GM21723 (cell line): ENCODE measurements at regions not wholly inside any gene's neighbourhood (a gene's known extent, or its start where the extent isn't known, plus 50 kb on each side); places are given as distances from the start of the nearest gene placed in this dataset.

Source experiments
- ATAC-seq: cut with Tn5 transposase; IDR thresholded peaks from one replicate; pipeline ENCODE4 v1.9.1; 2021; ENCODE audit warnings: mild to moderate bottlenecking, moderate library complexity; ENCODE audit not compliant: unreplicated experiment

DNA sequence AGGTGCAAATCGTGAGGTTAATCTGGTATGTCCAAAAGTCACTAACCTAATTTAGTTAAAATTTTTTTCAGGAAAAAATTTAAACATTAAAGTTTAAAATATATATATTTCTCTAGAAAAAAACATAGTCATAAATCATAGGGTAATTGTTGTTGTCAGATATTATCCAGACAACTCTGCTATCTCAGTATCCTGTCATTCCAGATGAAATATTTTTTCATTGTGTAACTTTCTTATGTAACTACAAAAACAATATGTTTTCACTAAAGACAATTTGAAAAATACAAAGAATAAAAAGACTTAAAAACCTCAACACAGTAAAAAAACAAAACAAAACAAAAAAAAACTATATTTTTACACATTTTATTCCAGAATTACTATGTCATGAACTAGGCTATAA lies 57.6 kb downstream of the TENT5A start:
- ATAC-seq, result no peak

DNA sequence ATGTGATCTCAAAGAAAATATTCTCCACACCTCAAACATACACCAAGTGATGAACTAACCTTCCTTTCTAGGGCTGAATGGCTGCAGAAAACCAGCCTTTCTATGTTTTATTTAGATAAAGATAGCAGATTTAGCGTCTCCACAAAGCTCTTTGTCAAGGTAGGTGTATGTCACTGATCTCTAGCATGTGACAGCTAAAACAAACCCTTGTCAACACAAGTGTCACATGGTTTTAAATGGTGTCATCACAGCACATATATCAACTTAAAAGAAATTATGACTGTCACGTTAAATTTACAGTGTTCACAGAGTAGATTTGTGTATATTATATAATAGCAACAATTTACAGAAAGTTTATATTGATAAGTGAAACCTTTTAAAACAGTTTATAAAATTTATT lies 58.3 kb downstream of the TENT5A start:
- ATAC-seq, result no peak

DNA sequence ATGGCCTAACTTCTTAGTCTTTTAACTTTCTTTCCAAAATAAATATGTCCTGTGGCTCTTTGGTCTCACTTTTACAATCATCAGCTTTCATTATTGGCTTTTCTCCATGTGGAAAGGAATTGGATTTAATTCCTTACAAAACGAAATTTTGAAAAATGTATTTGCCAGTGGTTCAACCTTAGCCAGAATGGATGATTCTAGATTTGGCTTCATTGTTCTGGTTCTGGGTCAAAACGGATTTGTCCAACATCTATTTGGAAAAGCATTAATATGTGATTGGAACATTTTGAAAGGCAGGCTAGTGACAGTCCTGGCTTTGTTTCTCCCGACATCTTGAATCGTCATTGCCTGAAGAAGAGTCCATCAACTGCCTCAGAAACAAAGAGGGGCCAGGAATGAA lies 59.2 kb downstream of the TENT5A start:
- ATAC-seq, result no peak

DNA sequence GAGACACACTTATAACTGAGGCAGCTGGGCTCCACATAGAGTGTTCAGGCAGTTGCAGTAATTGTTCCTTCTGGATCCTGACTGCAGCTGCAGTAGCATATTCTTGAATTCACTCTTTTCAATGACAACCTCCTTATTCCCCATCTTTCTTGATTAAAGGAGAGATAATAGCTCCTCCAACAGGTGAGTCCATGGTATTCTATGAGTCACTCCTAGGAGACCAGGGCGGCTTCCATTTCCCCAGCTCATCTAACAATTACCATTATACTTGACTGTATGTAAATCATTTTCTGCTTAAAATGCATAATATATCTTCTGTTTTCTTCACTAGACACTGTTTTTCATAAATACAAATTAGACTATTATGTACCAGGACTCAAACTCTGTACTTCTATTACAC lies 62.4 kb downstream of the TENT5A start:
- no peak for ATAC-seq

DNA sequence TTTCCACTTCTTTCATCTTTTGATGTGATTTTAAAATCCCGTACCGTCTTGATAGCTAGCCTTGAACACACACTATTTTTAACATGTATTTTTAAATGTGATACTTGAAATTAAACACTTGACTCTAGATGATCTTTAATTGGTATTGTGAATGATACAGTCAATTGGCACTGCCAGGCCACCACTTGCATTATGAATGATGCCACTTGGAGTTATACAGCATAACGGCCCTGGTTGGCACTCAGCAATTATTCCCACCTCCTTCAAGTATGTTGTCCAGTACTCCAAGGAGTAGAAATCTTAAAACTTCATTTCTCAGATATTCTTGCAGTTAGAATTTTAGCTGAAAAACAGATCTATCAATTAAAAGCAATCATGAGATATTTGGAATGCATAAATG lies 62.9 kb downstream of the TENT5A start:
- ATAC-seq, result no peak

DNA sequence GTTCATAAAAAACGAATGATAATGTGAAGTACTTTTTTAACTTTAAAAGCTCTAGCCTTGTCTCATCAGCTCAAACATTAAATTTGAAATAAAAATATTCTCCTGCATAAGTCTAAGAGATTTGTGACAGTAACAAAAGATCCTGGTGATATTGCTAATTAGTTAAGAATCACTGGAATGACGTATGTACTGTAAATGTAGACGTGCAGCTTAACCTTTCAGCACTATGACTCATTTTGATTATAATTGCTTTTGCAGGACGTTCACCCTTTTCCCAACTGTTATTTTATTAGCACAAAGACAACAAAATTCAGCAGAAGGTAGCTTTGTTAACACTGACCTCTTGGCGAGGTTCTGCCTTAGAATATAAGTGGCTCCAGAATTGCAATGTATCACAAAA lies 68.6 kb downstream of the TENT5A start:
- ATAC-seq, result no peak

DNA sequence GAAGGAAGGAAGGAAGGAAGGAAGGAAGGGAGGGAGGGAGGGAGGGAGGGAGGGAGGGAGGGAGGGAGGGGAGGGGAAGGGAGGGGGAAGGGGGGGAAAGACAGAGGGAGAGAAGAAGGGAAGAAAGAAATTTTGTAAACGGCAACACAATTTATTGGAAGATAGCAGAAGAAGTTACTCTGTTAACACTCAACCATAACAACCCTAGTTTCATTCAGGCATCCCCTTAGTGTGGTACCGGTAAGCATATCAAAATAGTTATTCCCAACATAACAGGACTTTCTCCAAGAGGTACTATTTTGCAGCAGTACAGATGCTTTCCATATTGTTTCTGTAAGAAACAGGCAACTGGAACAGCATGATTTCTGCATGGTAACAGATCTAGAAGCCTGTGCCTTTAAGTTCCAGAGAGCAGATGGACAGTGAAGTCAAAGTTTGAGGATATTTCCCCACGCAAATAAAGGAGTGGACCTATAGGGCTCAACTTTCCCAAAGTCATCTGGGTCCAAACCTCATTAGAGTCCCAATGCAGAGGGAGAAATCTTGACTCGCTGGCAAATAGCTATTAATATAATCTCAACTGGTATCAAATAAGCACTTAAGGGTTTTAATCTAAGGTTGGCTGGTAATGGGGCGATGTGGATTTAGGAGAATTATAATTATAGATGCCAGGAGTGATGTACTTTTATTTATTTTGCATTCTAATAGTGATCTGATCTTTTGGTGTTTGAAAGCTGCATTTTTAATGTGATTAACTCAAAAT lies 69.4 kb downstream of the TENT5A start:
- ATAC-seq, result no peak

DNA sequence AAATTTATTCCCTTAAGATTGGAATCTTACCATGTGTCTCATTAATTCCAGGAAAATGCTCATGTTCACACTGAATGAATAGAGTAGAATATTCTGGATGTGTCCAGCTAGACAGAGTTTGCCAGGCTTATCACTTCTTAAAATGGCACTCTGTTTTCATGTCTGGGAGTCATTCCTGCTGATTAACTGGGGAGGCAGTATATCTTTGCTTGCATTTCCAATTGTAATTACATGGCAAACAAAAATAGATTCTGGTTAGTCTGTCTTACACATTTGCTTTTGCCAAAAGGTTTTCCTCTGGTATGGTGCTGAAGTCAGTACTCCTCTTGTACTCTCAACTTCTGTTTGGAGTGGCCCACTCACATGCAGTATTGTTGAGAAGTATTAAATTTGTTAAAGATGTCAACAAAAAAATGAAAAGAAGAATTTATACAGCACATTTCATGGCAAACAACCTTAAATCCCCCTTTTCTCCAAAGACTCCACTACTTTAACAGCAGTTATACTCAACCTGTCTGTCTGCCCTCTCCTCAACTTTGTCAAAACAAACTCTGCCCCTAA lies 70.2 kb downstream of the TENT5A start:
- no peak for ATAC-seq

DNA sequence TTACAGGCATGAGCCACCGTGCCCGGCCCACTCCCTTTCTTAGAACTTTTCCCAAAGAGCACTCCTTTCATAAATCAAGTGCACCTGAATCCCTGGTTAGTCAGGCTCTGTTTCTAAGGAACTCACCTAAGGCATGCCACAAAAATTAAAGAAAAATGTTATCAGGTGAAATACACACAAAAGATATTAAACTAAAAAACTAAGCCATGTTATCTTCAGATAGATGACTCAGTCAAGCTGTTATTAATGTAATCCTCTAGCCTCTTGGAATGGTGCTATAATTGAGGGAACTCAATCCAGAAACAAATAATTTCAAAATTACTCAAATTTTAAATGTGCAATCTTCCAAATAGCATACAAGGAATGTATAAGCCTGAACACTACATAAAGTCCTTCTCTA lies 83.0 kb downstream of the TENT5A start:
- ATAC-seq, result no peak

DNA sequence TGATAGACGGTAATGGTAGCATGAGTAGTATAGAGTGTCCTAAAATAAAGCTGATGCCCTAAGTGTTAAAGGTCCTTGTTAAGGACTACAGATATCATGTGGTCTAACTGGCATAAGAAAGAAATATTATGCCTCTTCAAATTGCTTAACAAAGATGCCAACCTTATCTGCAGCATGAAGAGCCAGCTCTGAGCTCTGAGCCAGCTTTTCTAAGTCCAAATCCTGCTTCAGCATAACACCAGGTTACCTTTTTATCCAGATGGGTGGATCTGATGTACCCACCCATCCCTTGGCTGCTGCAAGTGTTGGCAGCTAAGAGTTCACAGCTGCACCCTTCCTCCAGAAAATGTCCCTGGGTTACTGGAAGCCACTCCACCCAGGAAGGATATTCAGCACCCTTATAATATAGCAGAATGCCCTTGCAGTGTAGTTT lies 83.8 kb downstream of the TENT5A start:
- ATAC-seq, result no peak

DNA sequence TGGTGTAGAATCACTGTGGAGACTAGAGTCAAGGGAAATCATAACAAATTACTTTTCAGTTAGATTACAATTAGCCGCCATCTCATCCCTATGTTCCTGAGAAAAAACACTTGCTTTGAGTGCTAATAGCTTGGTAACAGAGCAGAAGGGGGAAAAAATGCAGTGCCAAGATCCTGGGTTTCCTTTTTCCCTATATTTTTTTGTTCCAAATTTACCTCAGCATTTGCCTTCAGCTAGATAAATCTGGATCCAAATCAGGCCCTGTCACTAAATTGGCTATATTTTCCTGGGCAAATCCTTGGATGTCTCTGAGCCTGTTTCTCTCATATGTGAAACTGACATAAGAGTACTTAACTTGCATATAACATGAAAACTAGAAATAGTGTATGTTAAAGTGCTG lies 86.0 kb downstream of the TENT5A start:
- no peak for ATAC-seq

DNA sequence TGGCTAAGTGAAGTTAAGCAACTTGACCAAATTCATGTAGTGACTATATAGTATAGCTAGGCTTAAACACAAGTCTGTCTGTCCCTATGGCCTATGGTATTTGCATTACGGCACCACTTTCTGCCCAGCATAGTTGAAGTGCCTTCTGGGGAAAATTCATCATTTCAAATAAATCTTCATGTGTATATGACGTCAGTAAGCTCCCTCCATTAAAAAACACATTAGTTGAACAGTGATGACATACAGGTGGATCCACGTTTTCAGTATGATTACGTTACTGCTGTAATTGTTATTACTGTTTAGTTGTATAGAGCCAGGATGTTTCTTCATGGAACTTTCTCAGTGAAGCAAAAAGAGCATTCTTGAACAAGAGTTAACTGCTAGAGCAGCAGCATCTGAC lies 96.2 kb downstream of the TENT5A start:
- ATAC-seq, result no peak

DNA sequence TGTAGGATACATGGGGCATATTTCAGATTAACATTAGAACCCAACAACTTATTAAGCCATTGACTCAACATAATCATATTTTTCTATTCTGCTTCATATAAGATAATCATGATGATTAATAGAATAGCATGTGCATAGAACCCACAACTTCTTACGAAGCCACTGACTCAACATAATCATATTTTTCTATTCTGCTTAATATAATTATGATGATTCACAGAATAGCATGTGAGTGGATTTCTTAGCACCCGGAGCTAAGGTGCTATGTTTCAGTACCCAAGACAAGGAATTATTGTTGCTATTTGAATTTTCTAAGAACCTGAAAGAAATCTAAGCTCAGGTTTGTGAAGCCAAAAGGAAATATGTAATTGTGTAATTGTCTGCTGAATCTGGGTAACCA lies 96.8 kb downstream of the TENT5A start:
- ATAC-seq, result no peak

DNA sequence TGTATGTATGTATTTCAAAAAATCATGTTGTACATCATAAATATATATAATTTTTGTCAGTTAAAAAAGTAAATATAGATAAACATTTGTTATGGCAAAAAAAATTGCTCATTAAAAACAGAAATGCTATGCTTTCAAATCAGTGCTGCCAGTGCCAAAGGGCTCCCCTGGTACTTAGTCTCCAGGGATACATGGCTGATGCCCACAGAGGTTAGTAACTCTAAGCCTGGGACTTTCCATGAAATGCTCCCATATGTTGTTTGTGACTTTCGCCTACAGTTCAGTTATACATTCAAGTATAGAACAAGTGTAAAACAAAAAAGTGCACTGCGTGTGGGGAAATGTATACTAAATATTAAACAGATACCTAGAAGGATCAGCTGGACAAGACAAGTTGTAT lies 104.0 kb downstream of the TENT5A start:
- no peak for ATAC-seq

DNA sequence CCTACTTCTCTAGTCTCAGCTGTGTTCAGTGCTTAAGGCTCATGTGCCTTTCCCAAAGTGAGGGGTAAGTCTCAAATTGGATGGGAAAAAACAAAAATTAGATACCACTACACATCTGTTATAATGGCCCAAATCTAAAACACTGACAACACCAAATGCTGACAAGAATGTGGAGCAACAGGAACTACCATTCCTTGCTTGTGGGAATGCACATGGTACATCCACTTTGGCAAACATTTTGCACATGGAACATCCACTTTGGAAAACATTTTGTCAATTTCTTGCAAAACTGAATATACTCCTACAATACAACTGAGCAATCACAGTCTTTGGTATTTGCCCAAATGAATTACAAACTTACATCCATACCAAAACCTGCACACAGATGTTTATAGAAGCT lies 109.3 kb downstream of the TENT5A start:
- no peak for ATAC-seq

DNA sequence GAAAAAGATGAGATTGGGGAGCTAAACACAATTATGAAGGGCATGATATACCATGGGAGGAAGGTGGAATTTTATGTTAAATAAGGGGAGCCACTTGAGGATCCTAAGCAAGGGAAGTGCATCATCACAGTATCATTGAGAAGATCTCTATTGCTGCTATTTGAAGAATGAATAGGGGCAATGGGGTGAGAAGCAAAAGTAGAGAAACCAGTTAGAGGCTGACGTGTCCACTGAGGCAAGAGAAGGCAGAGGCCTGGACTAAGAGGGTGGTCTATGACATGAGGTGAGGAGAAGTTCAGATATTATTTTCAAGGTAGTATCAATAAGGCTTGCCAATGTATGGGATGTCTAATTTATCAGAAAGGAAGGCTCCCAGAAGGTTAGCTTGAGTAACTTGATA lies 111.6 kb downstream of the TENT5A start:
- no peak for ATAC-seq

DNA sequence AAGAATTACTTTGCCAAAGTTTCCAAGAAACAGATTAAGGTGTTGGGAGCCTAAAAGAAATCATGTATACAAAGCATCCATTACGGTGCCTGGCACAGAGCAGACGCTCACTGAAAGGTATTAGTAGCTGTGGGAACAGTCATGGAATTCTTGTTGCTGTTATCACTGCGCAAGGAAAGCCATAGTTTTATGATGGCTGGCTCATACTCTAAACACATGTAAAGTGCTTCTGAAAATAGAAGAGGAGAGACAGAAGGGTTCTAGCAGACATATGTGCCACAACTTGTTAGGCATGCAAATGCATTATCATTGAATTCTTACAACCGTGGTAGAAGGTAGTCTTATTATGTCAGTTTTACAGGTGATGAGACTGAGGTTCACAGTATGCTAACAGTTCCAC lies 112.4 kb downstream of the TENT5A start:
- ATAC-seq, result no peak

DNA sequence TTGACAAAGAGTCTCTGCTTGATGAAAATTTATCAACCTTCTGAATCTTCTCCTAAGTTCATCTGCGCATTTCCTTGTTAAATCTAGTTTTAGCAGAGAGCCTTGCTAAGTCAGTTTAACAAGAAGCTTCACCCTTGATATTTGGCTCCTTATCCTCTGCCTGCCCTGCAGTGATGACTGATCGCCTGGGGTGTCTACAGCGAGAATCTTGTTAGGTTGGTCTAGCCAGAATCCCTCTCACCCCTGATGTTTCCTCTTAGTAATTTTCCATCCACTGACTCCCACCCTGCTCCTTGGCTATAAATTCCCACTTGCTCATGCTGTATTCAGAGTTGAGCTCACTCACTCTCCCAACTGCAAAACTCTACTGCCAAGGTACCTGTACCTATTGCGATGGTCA lies 114.1 kb downstream of the TENT5A start:
- ATAC-seq, result no peak

DNA sequence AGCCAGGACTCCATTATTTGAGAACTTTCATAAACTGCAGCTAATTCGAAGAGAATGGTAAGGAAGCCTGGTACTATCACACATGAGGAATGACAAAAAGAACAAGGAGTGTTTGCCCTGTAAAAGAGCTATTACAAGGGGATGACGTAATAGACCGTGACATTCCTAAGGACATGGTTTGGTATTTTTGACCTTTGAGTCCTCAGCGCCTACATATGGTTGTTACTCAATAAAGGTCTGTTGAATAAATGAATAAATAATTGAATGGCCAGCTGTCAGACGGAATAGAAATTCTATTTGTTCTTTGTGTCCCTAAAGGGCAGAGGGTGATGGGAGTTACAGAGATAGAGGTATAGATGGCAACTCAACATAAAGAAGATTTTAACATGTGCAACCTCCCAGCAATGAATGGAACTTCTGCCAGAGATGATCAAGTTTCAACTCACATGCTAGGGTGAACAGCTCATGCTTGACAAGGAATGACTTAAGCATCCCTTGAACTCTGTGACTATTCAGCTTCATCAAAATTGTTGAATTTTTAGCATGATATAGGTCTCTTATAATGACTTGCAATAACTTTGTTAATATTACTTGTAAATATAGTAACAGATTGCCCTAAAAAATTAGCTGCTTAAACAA lies 115.4 kb downstream of the TENT5A start:
- no peak for ATAC-seq

DNA sequence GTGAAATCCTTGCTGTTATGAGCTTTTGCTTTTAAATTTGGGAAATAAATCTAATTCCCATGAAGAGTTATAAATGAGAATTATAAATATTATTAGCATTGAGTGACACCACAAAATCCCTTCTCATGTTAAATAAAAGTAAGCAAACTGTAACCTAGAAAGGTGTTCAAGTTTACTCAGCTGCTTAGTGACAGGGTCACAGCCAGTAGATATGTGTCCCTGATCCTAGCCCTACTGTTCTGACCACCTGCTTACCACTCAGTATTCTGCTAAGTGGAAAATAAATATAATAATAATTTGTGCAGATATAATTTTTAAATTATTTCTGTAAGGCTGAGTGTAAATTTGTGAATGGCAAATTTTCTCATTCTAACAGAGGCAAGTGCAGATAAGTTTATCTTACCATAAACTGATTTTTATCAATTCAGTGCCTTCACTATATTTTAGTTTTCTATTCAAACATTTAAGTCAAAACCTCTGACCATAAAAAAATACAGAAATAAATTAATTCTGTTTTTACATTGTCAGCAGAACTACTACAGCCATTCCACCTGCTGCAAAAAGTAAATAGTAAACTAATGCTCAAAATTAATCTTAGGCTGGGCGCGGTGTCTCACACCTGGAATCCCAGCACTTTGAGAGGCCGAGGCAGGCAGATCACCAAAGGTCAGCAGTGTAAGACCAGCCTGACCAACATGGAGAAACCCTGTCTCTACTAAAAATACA lies 118.2 kb downstream of the TENT5A start:
- ATAC-seq, result no peak

DNA sequence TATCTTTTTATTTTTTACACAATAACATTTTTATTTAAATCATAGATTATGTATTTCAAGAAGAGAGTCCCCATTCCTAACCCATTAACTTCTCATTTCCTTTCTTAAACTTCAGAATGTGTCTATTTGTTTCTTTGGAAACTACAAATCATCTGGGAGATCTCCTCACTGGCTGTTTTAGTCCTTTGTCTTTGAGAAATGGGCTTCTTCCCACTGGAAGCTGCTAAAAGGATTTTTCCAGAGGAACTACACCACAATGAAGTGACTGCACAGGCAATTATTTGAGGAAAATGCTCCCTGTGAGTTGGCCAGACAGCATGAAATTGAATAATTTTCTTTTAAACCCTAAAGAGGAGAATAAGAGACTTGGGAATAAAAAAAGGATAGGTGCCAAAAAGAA lies 119.1 kb downstream of the TENT5A start:
- no peak for ATAC-seq

DNA sequence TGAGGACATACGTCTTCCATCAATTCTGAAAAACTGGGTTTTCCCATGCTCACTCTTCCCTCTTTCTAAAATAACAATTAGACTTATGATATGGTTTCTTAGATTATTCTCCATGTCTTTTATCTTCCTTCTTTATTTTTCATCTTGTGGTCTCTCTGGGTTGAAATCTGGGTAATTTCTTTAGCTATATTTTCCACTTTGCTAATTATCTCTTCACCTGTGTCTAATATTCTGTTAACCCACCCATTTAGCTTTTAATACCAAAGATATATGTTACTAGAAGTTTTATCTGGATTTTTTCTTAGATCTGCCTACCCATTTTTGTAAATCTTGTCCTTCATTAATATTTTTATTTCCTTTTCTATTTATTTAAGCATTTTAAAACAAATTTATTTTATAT lies 121.8 kb downstream of the TENT5A start:
- ATAC-seq, result no peak
